IPS-15b (cell line): ENCODE measurements at regions not wholly inside any gene's neighbourhood (a gene's known extent, or its start where the extent isn't known, plus 50 kb on each side); places are given as distances from the start of the nearest gene placed in this dataset.

Source experiments
- H3K27me3 ChIP-seq: one replicate; pipeline ENCODE4 v1.6.1; 2013; ENCODE audit warnings: low read length; ENCODE audit not compliant: control insufficient read depth, insufficient read depth
- H3K36me3 ChIP-seq: one replicate; pipeline ENCODE4 v1.6.1; 2013; ENCODE audit warnings: low read length; ENCODE audit not compliant: control insufficient read depth, insufficient read depth
- H3K4me1 ChIP-seq: one replicate; pipeline ENCODE4 v1.6.1; 2013; ENCODE audit warnings: mild to moderate bottlenecking, low read length; ENCODE audit not compliant: control insufficient read depth, insufficient read depth
- H3K4me3 ChIP-seq: one replicate; pipeline ENCODE4 v1.5.1; 2013; ENCODE audit warnings: low read depth, low read length
- H3K9ac ChIP-seq: one replicate; pipeline ENCODE4 v1.6.1; 2013; ENCODE audit warnings: low read depth, mild to moderate bottlenecking, low read length
- H3K9me3 ChIP-seq: one replicate; pipeline ENCODE4 v1.6.1; 2013; ENCODE audit warnings: mild to moderate bottlenecking, low read length; ENCODE audit not compliant: control insufficient read depth, insufficient read depth

GRCh38 chr17:14919631-14920213 is 345.4 kb downstream of the PMP22 start:
- Histone ChIP-seq H3K9ac (no peak overlapping the region), H3K27me3 (no peaks in the 10 kb centered on the region), H3K4me3 (no peak overlapping the region), H3K36me3 (no peaks in the 10 kb centered on the region), H3K9me3 (no peaks in the 10 kb centered on the region), H3K4me1 (peaks cover 14% of the 10 kb centered on the region)

GRCh38 chr17:14919094-14919493 is 346.0 kb downstream of the PMP22 start:
- Histone ChIP-seq H3K36me3 (no peaks in the 10 kb centered on the region), H3K4me3 (no peak overlapping the region), H3K9ac (no peak overlapping the region), H3K9me3 (no peaks in the 10 kb centered on the region), H3K4me1 (peaks cover 14% of the 10 kb centered on the region), H3K27me3 (no peaks in the 10 kb centered on the region)

GRCh38 chr17:14918540-14918939 is 346.6 kb downstream of the PMP22 start:
- H3K9ac ChIP-seq = no peak overlapping the region
- peaks cover 14% of the 10 kb centered on the region for H3K4me1 ChIP-seq
- H3K4me3 ChIP-seq = no peak overlapping the region
- no peaks in the 10 kb centered on the region for H3K9me3 ChIP-seq
- no peaks in the 10 kb centered on the region for H3K27me3 ChIP-seq
- H3K36me3 ChIP-seq = no peaks in the 10 kb centered on the region

- Histone ChIP-seq H3K4me1 (no peaks in the 10 kb centered on the region), H3K4me3 (no peak overlapping the region), H3K9me3 (no peaks in the 10 kb centered on the region), H3K36me3 (no peaks in the 10 kb centered on the region), H3K27me3 (no peaks in the 10 kb centered on the region), H3K9ac (no peak overlapping the region)
Measured at GRCh38 chr17:14910916-14911315, 354.2 kb downstream of the PMP22 start.

GRCh38 chr17:14904386-14904785 is 360.7 kb downstream of the PMP22 start:
- Histone ChIP-seq H3K4me3 (no peak overlapping the region), H3K9ac (no peak overlapping the region), H3K4me1 (no peaks in the 10 kb centered on the region), H3K36me3 (no peaks in the 10 kb centered on the region), H3K9me3 (no peaks in the 10 kb centered on the region), H3K27me3 (no peaks in the 10 kb centered on the region)

- no peaks in the 10 kb centered on the region for H3K36me3 ChIP-seq
- H3K4me1 ChIP-seq = no peaks in the 10 kb centered on the region
- no peak overlapping the region for H3K4me3 ChIP-seq
- no peaks in the 10 kb centered on the region for H3K9me3 ChIP-seq
- H3K9ac ChIP-seq = no peak overlapping the region
- no peaks in the 10 kb centered on the region for H3K27me3 ChIP-seq
Measured at GRCh38 chr17:14903854-14904253, 361.3 kb downstream of the PMP22 start.

GRCh38 chr17:14902803-14903202 is 362.3 kb downstream of the PMP22 start:
- Histone ChIP-seq H3K4me3 (no peak overlapping the region), H3K27me3 (no peaks in the 10 kb centered on the region), H3K36me3 (no peaks in the 10 kb centered on the region), H3K4me1 (no peaks in the 10 kb centered on the region), H3K9ac (no peak overlapping the region), H3K9me3 (no peaks in the 10 kb centered on the region)

GRCh38 chr17:14902297-14902696 is 362.8 kb downstream of the PMP22 start:
- Histone ChIP-seq H3K9me3 (no peaks in the 10 kb centered on the region), H3K27me3 (no peaks in the 10 kb centered on the region), H3K9ac (no peak overlapping the region), H3K36me3 (no peaks in the 10 kb centered on the region), H3K4me1 (no peaks in the 10 kb centered on the region), H3K4me3 (no peak overlapping the region)

GRCh38 chr17:14901376-14901775 is 363.8 kb downstream of the PMP22 start:
- no peaks in the 10 kb centered on the region for H3K9me3 ChIP-seq
- no peaks in the 10 kb centered on the region for H3K27me3 ChIP-seq
- H3K4me1 ChIP-seq = no peaks in the 10 kb centered on the region
- H3K36me3 ChIP-seq = no peaks in the 10 kb centered on the region
- no peak overlapping the region for H3K9ac ChIP-seq
- H3K4me3 ChIP-seq = no peak overlapping the region

GRCh38 chr17:14886200-14886739 is 378.9 kb downstream of the PMP22 start:
- Histone ChIP-seq H3K27me3 (no peaks in the 10 kb centered on the region), H3K4me1 (no peaks in the 10 kb centered on the region), H3K36me3 (no peaks in the 10 kb centered on the region), H3K9ac (no peak overlapping the region), H3K4me3 (no peak overlapping the region), H3K9me3 (no peaks in the 10 kb centered on the region)

GRCh38 chr17:14882131-14882530 is 383.0 kb downstream of the PMP22 start:
- H3K36me3 ChIP-seq = no peaks in the 10 kb centered on the region
- H3K4me1 ChIP-seq = no peaks in the 10 kb centered on the region
- H3K4me3 ChIP-seq = no peak overlapping the region
- no peaks in the 10 kb centered on the region for H3K9me3 ChIP-seq
- no peaks in the 10 kb centered on the region for H3K27me3 ChIP-seq
- no peak overlapping the region for H3K9ac ChIP-seq

GRCh38 chr17:14875557-14876412 is 389.3 kb downstream of the PMP22 start:
- no peak overlapping the region for H3K9ac ChIP-seq
- no peaks in the 10 kb centered on the region for H3K4me1 ChIP-seq
- H3K4me3 ChIP-seq = no peak overlapping the region
- H3K36me3 ChIP-seq = no peaks in the 10 kb centered on the region
- H3K9me3 ChIP-seq = no peaks in the 10 kb centered on the region
- H3K27me3 ChIP-seq = no peaks in the 10 kb centered on the region
